ENCODE measurements at regions not wholly inside any gene's neighbourhood (a gene's known extent, or its start where the extent isn't known, plus 50 kb on each side); places are given as distances from the start of the nearest gene placed in this dataset.
A peak's percentile ranks its signal among the peaks of the same experiment; 100 is the strongest.

GRCh38 chrX:121958886-121959285 is 911.5 kb downstream of the GLUD2 start:
- DNase-seq (ENCODE audit: low read depth in 4 of 4, low spot score in 3 of 4): no peak

DNA sequence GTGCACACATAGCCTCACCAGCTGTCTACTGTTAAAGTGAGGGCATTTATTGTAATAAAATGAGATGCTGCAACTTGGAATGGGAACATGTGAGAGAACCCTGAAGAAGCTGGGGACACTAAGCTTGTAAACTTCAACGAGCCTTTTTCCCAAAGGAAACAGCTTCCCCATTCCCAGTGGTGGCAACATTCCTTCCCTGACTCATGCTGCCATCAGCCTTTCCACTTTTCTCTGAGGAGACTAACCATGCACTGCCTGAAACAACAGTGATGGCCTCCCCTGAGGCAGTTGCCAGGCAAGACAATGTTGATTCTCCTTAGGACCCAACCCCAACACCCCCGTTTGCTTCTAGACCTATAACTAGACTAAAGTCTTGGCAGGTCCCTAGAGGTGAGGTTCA is 928.3 kb downstream of the GLUD2 start:
- no peak for DNase-seq (ENCODE audit: low read depth in 4 of 4, low spot score in 3 of 4)

DNA sequence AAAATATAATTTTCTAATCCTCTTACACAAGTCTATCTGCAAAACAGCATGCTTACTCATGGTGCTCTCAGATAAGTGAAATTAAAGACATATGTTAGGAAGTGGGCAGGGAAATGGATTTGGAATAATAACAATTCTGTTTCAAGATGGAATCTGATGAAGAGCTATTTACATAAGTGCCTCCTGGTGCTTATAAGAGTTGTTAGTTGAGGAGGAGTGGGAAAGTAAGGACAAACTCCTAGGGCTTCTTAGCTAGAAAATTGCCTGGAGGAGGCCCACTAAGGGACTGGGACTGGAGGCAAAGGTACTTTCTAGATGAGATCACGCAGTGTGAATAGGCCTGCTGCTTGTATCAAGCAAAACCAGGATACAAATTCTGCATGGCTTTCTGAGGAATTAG is 939.8 kb downstream of the GLUD2 start:
- no peak for DNase-seq (ENCODE audit: low read depth in 4 of 4, low spot score in 3 of 4)

GRCh38 chrX:121987835-121988234 is 940.4 kb downstream of the GLUD2 start:
- DNase-seq (ENCODE audit: low read depth in 4 of 4, low spot score in 3 of 4): no peak

- no peak for DNase-seq (ENCODE audit: low read depth in 4 of 4, low spot score in 3 of 4)
Measured at GRCh38 chrX:122004127-122004526, 956.7 kb downstream of the GLUD2 start.

DNA sequence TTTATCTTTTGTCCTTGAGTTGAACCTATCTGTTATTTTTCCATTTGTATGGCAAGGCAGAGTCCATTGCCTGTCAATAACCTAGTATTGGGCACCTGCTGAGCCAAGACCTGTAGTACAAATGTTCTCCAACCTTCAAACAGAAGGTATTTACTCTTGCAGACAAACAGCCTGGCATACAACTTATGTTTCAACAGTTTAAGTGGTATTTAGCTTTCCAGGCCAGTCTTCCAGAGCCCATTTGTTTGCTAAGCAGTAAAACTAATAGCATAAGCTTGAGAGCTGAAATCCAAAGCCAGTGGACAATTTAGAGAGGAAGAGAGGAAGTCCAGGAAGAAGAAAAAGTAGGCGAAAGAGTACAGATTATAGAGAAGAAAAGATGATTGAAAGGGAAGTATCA is 979.3 kb downstream of the GLUD2 start:
- no peak for DNase-seq (ENCODE audit: low read depth in 4 of 4, low spot score in 3 of 4)

DNA sequence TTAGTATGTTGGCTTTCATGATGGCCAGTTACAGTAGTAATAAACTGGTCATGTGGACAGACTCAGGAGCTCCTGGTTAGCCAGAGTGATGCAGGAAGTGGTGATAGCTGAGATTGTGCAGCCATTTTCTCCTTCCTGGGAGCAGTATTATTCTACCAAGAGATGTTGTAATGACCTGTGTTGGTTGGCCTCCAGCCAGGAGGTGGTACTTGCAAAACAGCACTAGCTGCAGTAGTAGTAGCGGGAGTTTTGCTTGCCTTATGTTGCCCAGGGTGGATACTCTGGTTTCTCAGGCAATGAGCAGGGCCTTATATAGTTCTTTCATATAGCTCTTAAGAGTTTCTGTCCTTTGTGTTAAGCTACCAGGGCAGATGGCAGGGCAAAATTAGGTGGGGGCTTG is 998.8 kb downstream of the GLUD2 start:
- DNase-seq (ENCODE audit: low read depth in 4 of 4, low spot score in 3 of 4): no peak

DNA sequence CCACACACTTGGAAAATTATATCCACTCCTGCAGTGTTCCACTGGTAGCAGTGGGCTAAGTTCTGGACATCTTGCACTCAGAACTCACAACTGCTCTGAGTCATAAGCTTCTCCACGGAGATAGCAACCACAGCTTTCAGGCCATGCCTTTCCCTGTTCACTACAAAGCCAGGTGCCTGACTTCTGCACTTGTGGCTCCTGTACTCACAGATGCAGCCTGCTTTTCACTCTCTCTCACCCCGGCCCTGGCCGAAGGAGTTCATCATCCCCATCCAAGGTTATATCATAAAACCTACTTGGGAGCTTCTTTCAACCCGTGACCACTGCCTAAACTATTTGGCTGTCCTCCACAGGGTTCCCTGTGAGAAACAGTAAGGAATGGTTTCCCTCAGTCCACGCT is 999.4 kb downstream of the GLUD2 start:
- no peak for DNase-seq (ENCODE audit: low read depth in 4 of 4, low spot score in 3 of 4)

DNA sequence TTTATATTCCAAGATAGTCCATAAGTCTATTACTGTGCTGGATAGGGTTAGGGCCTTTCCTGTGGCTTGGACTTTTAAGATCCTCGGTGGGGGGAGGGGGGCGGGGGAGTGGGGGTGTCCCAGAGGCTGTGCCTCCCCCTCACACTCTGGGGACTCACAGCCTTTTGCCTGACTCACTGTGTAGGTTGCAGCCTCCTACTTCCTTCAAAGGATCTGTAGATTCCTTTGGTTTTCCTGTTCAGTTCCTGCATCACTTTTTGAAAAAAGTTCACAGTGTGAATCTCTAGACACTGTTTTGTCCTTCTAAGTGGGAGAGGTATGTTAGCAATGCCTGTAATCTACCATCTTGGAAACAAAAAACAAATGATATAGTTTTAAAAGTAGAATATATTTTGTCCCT is 999.9 kb downstream of the GLUD2 start:
- DNase-seq (ENCODE audit: low read depth in 4 of 4, low spot score in 3 of 4): no peak

DNA sequence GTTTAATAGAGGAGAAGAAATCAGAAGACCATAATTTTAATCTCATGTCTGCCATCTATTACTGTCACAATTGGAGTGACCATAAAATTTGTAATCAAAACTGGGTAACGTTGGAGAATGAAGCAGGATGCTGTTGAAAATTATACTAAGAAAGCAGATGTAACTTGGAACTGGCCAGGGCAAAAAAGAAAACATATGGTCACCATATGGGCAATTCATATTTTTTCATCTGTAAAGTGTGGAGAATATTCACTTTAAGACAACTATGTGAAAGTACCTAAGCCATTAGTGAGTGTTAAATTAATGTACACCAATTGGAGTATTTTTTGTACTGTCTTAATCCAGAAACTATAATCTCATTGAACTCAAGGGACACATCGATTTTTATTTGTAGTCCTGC is 1008.0 kb downstream of the GLUD2 start:
- DNase-seq (ENCODE audit: low read depth in 4 of 4, low spot score in 3 of 4): no peak

DNA sequence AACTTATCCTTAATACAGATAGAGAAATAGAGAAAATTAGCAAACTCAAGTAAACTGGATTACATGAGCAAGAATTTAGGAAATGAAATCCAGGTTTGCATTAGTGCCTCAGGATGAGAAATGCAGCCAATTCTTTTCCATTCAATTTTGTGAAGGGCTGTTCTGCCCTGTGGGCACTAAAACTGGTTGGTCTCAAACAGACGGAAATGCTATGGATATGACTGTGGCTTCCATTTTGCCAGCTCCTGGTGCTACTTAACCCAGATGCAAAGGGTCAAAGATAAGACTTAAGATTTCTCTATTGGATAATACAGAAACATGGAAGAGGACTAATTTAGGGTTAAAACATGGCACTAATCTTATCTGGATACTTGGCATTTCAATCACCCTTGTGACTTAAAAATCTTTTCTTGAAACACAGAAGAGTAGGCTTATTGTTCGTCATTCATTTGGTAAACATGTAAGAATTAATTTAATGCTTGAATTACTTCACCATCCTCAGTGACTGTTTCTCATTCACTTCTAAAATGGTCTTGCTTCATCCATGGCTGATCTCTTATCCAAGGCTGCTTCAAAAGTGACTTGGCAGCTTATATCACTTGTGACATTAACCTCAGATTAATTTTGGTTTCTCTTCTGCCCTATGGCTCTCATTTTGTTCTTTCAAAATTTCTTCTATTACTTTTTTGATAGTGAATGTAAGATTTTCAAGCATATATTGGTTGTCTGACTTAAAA is 1008.7 kb downstream of the GLUD2 start:
- DNase-seq (ENCODE audit: low read depth in 4 of 4, low spot score in 3 of 4): no peak

DNA sequence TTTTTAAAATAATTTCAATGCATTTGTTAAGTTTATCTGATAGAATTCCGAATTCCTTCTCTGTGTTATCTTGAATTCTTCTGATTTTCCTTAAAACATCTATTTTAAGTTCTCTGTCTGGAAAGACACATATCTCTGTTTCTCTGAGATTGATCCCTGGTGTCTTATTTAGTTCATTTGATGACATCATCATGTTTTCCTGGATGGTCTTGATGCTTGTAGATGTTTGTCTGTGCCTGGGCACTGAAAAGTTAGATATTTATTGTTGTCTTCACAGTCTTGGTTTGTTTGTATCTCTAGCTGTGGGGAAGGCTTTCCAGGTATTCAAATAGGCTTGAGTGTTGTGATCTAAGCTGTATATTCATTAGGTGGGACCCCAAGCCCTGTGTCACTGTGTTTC is 1028.8 kb downstream of the GLUD2 start:
- no peak for DNase-seq (ENCODE audit: low read depth in 4 of 4, low spot score in 3 of 4)

- DNase-seq (ENCODE audit: low read depth in 4 of 4, low spot score in 3 of 4): no peak
Measured at GRCh38 chrX:122078079-122078478, 1030.7 kb downstream of the GLUD2 start.

- DNase-seq (ENCODE audit: low read depth in 4 of 4, low spot score in 3 of 4): peak in 1 of 4 donors; percentile 0
Measured at GRCh38 chrX:122087341-122087740, 1039.9 kb downstream of the GLUD2 start.

DNA sequence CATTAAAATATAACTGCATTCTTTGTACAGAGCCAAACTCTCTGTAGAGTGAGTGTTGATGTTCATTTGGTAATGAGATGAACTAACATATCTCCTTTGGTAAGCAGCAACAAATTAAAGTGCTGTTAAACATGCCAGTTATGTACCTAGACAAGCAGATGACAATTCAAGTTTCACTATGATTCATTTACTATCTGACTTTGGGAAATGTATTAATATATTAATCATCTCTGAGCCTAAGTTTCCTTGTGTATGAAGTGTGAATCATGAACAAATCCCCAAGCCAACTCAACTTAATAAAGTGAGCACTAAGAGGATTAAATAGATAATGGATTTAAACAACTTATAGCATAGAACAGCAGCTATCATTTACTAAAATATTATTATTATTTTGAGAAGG is 1044.2 kb downstream of the GLUD2 start:
- DNase-seq (ENCODE audit: low read depth in 4 of 4, low spot score in 3 of 4): no peak

DNA sequence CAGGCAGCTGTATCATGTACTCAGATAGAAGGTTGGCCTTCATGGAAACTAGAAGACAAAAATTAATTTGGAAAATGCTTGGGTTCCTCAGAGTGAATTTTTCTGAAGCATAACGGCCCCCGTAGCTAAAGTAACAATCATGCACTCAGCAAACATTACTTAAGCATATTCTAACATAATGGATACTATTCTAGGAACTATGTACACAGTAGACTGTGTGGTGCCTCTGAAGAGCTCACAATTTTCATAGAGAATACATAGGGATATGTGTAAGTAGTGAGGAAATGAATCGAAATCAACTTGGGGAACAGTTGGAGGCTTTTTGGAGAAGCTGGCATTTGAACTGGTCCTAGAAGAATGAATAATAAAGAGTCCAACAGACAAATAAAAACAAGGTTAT is 1045.0 kb downstream of the GLUD2 start:
- DNase-seq (ENCODE audit: low read depth in 4 of 4, low spot score in 3 of 4): no peak

- DNase-seq (ENCODE audit: low read depth in 4 of 4, low spot score in 3 of 4): no peak
Measured at GRCh38 chrX:122092978-122093377, 1045.6 kb downstream of the GLUD2 start.

- DNase-seq (ENCODE audit: low read depth in 4 of 4, low spot score in 3 of 4): no peak
Measured at GRCh38 chrX:122094611-122095010, 1047.2 kb downstream of the GLUD2 start.

- DNase-seq (ENCODE audit: low read depth in 4 of 4, low spot score in 3 of 4): no peak
Measured at GRCh38 chrX:122113376-122113775, 1066.0 kb downstream of the GLUD2 start.

GRCh38 chrX:122113896-122114295 is 1066.5 kb downstream of the GLUD2 start:
- no peak for DNase-seq (ENCODE audit: low read depth in 4 of 4, low spot score in 3 of 4)

GRCh38 chrX:122115604-122116003 is 1068.2 kb downstream of the GLUD2 start:
- no peak for DNase-seq (ENCODE audit: low read depth in 4 of 4, low spot score in 3 of 4)

GRCh38 chrX:122119361-122119760 is 1064.7 kb upstream of the GRIA3 start:
- no peak for DNase-seq (ENCODE audit: low read depth in 4 of 4, low spot score in 3 of 4)

- no peak for DNase-seq (ENCODE audit: low read depth in 4 of 4, low spot score in 3 of 4)
Measured at GRCh38 chrX:122122274-122122673, 1061.8 kb upstream of the GRIA3 start.

Data from right renal pelvis (tissue), 4 donors.